B cell (primary cell): ENCODE measurements at regions not wholly inside any gene's neighbourhood (a gene's known extent, or its start where the extent isn't known, plus 50 kb on each side); places are given as distances from the start of the nearest gene placed in this dataset.

Source experiments
- ATAC-seq: fragments of 200-7000 bp; cut with Tn5 transposase; one replicate; pipeline ENCODE4 v1.10.0; 2021; ENCODE audit warnings: low read depth, mild to moderate bottlenecking, moderate number of reproducible peaks, moderate library complexity
- CTCF ChIA-PET: fragments of 350-600 bp; sonication (Branson Sonifier 250); formaldehyde crosslinking; loops from one replicate; lab custom pipeline; 2021; ENCODE audit warnings: antibody characterized with exemption, inconsistent platforms; lab: Charles Lee
- POLR2A ChIA-PET: fragments of 350-600 bp; sonication (Branson Sonifier 250); formaldehyde crosslinking; loops from one replicate; lab custom pipeline; 2021; ENCODE audit warnings: antibody characterized with exemption; lab: Charles Lee
- DNase-seq: peaks from one replicate; pipeline ENCODE4 v3.0.0; 2013
- H2AFZ ChIP-seq: 2 replicates; pipeline ENCODE4 v1.6.1; 2012; ENCODE audit warnings: mild to moderate bottlenecking, low read depth, low read length; ENCODE audit not compliant: insufficient read depth, poor library complexity, severe bottlenecking
- H3K27ac ChIP-seq, 2 donors: 1 replicate in 1 of 2; 2 replicates in 1 of 2; pipeline ENCODE4 v1.5.1; 2012 to 2013; ENCODE audit warnings: low read length in 2 of 2, mild to moderate bottlenecking in 2 of 2, moderate library complexity in 1 of 2
- H3K27me3 ChIP-seq, 4 experiments: fragments of 200-600 bp in 1 of 4; sonication (generic) in 1 of 4; replicated peaks in 1 of 4; 1 replicate in 2 of 4; 2 replicates in 2 of 4; pipeline versions ENCODE4 v1.6.1 to v1.7.0; 2013 to 2016; ENCODE audit warnings: low read length in 3 of 4, mild to moderate bottlenecking in 2 of 4, mixed read lengths in 1 of 4, moderate library complexity in 1 of 4; ENCODE audit not compliant: insufficient read depth in 4 of 4, control insufficient read depth in 3 of 4; ENCODE audit errors: control extremely low read depth in 1 of 4
- H3K36me3 ChIP-seq, 2 experiments: replicated peaks in 1 of 2; 1 replicate in 1 of 2; 2 replicates in 1 of 2; pipeline versions ENCODE4 v1.6.1 to v1.7.1; 2013; ENCODE audit warnings: low read length in 1 of 2; ENCODE audit not compliant: insufficient read depth in 2 of 2, control insufficient read depth in 1 of 2; ENCODE audit errors: control extremely low read depth in 1 of 2, extremely low read depth in 1 of 2
- H3K4me1 ChIP-seq, 2 donors: fragments of 200-600 bp in 1 of 2; sonication (generic) in 1 of 2; 1 replicate in 1 of 2; 2 replicates in 1 of 2; pipeline versions ENCODE4 v1.5.1 to v1.6.1; 2013 to 2017; ENCODE audit warnings: low read length in 2 of 2; ENCODE audit not compliant: control insufficient read depth in 2 of 2, insufficient read depth in 2 of 2
- H3K4me2 ChIP-seq: replicated peaks from 2 replicates; pipeline ENCODE3; 2012; ENCODE audit warnings: mild to moderate bottlenecking, low read depth, low read length; ENCODE audit not compliant: poor library complexity, severe bottlenecking
- H3K4me3 ChIP-seq, 5 experiments: fragments of 200-600 bp in 1 of 5; sonication (generic) in 1 of 5; 1 replicate in 3 of 5; 2 replicates in 2 of 5; pipeline versions ENCODE4 v1.5.1 to v1.7.0; 2011 to 2016; ENCODE audit warnings: low read length in 4 of 5, mild to moderate bottlenecking in 4 of 5, low read depth in 2 of 5, control low read depth in 1 of 5, moderate library complexity in 1 of 5; ENCODE audit not compliant: insufficient read depth in 1 of 5; ENCODE audit errors: control extremely low read depth in 1 of 5, extremely low read depth in 1 of 5
- H3K79me2 ChIP-seq: fragments of 200-600 bp; sonication (generic); one replicate; pipeline ENCODE4 v1.6.0; 2016; ENCODE audit warnings: low read length; ENCODE audit not compliant: control insufficient read depth, insufficient read depth
- H3K9ac ChIP-seq: fragments of 200-600 bp; sonication (generic); 2 replicates; pipeline ENCODE4 v1.6.1; 2017; ENCODE audit warnings: mild to moderate bottlenecking, low read length, moderate library complexity
- H3K9me3 ChIP-seq, 3 donors: one replicate each; pipeline versions ENCODE4 v1.6.1 to v1.7.1; 2013; ENCODE audit warnings: low read length in 2 of 3; ENCODE audit not compliant: control insufficient read depth in 2 of 3, insufficient read depth in 1 of 3; ENCODE audit errors: control extremely low read depth in 1 of 3
- H4K20me1 ChIP-seq: 2 replicates; pipeline ENCODE4 v1.6.0; 2012; ENCODE audit warnings: mild to moderate bottlenecking, low read length; ENCODE audit not compliant: insufficient read depth, control insufficient read depth, poor library complexity, severe bottlenecking
- H3K27ac Mint-ChIP-seq: one replicate; pipeline ENCODE4 v1.8.0; 2021; ENCODE audit warnings: mixed read lengths
- H3K27me3 Mint-ChIP-seq: one replicate; pipeline ENCODE4 v1.8.0; 2021; ENCODE audit warnings: mixed read lengths
- H3K4me1 Mint-ChIP-seq: one replicate; pipeline ENCODE4 v1.8.0; 2021; ENCODE audit warnings: mixed read lengths
- H3K4me3 Mint-ChIP-seq: one replicate; pipeline ENCODE4 v1.8.0; 2021; ENCODE audit warnings: mixed read lengths
- H3K9me3 Mint-ChIP-seq: one replicate; pipeline ENCODE4 v1.8.0; 2022; ENCODE audit warnings: mixed read lengths; ENCODE audit not compliant: insufficient read depth
- CTCF ChIP-seq: fragments of 200-600 bp; IDR thresholded peaks from one replicate; pipeline ENCODE4 v1.8.0; 2022; ENCODE audit warnings: antibody characterized with exemption, mild to moderate bottlenecking
- EZH2 ChIP-seq: IDR thresholded peaks from 2 replicates; pipeline ENCODE4 v1.6.1; 2012; ENCODE audit warnings: borderline replicate concordance, low read depth, mild to moderate bottlenecking, moderate library complexity, low read length; ENCODE audit not compliant: insufficient read depth, poor library complexity, severe bottlenecking
- WGBS: methylation state at CpG from one replicate; pipeline ENCODE4 v1.1.5; 2013; ENCODE audit warnings: missing lambda C conversion rate; ENCODE audit not compliant: insufficient coverage; 5-methylcytosine and 5-hydroxymethylcytosine counted together
- intact Hi-C: fragments of 100-400 bp; cut with micrococcal nuclease; formaldehyde crosslinking; loops from one replicate; pipeline ENCODE4 v1.10.0; 2022

DNA sequence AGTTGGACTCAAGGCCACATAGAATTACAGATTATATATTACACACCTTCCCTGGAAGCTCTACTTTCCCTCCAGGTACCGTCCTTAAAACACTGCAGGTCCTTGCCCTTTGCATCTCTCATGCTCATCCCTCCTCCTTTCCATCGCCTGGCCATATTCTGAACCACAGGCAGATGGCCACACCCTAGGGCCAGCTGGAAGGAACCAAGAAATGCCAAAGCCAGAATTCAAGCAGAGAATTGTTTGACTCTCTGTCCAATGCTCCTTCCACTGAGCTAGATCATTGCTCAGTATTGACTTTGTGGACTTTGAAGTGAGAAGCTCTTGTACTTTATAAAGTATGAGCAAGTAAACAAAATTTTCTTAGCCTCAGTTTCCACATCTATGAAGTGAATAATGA, 170.3 kb upstream of the SLC24A5 start:
- ChIA-PET POLR2A (no interaction called here), CTCF (no interaction called here)
- WGBS, result 92% methylated on average over 2 of the region's 2 CpGs
- TF ChIP-seq EZH2, result no peak
- no peak for TF ChIP-seq CTCF
- Mint-ChIP-seq H3K9me3 (no peaks in the 10 kb centered on the region), H3K4me1 (no peaks in the 10 kb centered on the region), H3K27ac (no peak overlapping the region), H3K27me3 (peaks cover 3% of the 10 kb centered on the region), H3K4me3 (no peak overlapping the region)
- Histone ChIP-seq H3K4me3 (no peak overlapping the region), H3K36me3 (no peaks in the 10 kb centered on the region), H3K9me3 (no peaks in the 10 kb centered on the region), H4K20me1 (no peaks in the 10 kb centered on the region), H3K79me2 (no peaks in the 10 kb centered on the region), H3K4me2 (no peak overlapping the region), H3K27ac (no peak overlapping the region), H3K4me1 (no peaks in the 10 kb centered on the region), H3K9ac (no peak overlapping the region), H3K27me3 (no peaks in the 10 kb centered on the region), H2AFZ (no peak overlapping the region)
- no peak for DNase-seq
- intact Hi-C loops, result no loop called here
- ATAC-seq, result no peak

- no peaks in the 10 kb centered on the region for H3K79me2 ChIP-seq
- H3K9ac ChIP-seq, result no peak overlapping the region
- Mint-ChIP-seq H3K9me3 (peaks cover 2% of the 10 kb centered on the region), H3K4me3 (no peak overlapping the region), H3K4me1 (no peaks in the 10 kb centered on the region), H3K27ac (no peak overlapping the region), H3K27me3 (peaks cover 6% of the 10 kb centered on the region)
- no peaks in the 10 kb centered on the region for H4K20me1 ChIP-seq
- no peak overlapping the region for H3K4me3 ChIP-seq
- H3K4me2 ChIP-seq, result no peak overlapping the region
- no peak for DNase-seq
- ChIA-PET CTCF (no interaction called here), POLR2A (no interaction called here)
- no peaks in the 10 kb centered on the region for H3K4me1 ChIP-seq
- intact Hi-C loops, result no loop called here
- H3K9me3 ChIP-seq, result no peaks in the 10 kb centered on the region
- no peak overlapping the region for H2AFZ ChIP-seq
- ATAC-seq, result no peak
- 100% methylated on average over 2 of the region's 2 CpGs for WGBS
- H3K27ac ChIP-seq, result no peak overlapping the region
- no peak for TF ChIP-seq EZH2
- TF ChIP-seq CTCF, result no peak
- no peaks in the 10 kb centered on the region for H3K36me3 ChIP-seq
- H3K27me3 ChIP-seq, result no peaks in the 10 kb centered on the region
Observed at GRCh38 chr15:47951781-47952180, 169.0 kb upstream of the SLC24A5 start.
